ENCODE measurements at regions not wholly inside any gene's neighbourhood (a gene's known extent, or its start where the extent isn't known, plus 50 kb on each side); places are given as distances from the start of the nearest gene placed in this dataset.

GRCh38 chr9:99471033-99471432 lies 249.0 kb downstream of the SEC61B start:
- Histone ChIP-seq H3K36me3 (ENCODE audit: control insufficient read depth in 2 of 4, insufficient read depth in 4 of 4, low read length in 3 of 4) (no peaks in the 10 kb centered on the region; a peak in 1 of 8 replicates), H3K79me1 (ENCODE audit: low read depth, low read length) (no peaks in the 10 kb centered on the region), H4K5ac (ENCODE audit: insufficient read length, low read depth, low read length) (no peak overlapping the region), H3K4me3 (ENCODE audit: extremely low read depth in 1 of 4, insufficient read depth in 2 of 4, low read depth in 3 of 4, low read length in 4 of 4) (no peak overlapping the region), H3K4me2 (ENCODE audit: insufficient read depth in 1 of 2, low read depth in 2 of 2, low read length in 2 of 2) (no peak overlapping the region), H3K18ac (ENCODE audit: extremely low read depth, low read length) (no peak overlapping the region), H3K14ac (ENCODE audit: insufficient read length) (no peak overlapping the region), H3K79me2 (ENCODE audit: control insufficient read depth in 1 of 2, insufficient read depth in 2 of 2, low read length in 2 of 2) (no peaks in the 10 kb centered on the region), H2BK5ac (ENCODE audit: low read depth, low read length) (no peak overlapping the region), H2BK12ac (ENCODE audit: low read depth, low read length) (no peak overlapping the region), H3K4ac (replicated peaks; ENCODE audit: insufficient read length, low read depth, low read length) (no peak overlapping the region), H3K27me3 (replicated peaks in 1 of 4; ENCODE audit: control insufficient read depth in 3 of 4, extremely low read depth in 1 of 4, insufficient read depth in 3 of 4, low read length in 3 of 4) (no peaks in the 10 kb centered on the region), H3K9ac (replicated peaks in 1 of 4; ENCODE audit: extremely low read depth in 1 of 4, low read depth in 3 of 4, low read length in 3 of 4) (no peak overlapping the region), H2BK20ac (ENCODE audit: low read length) (no peak overlapping the region), H3K23ac (ENCODE audit: insufficient read length) (no peak overlapping the region), H4K20me1 (replicated peaks in 1 of 2; ENCODE audit: control insufficient read depth in 1 of 2, insufficient read depth in 2 of 2, low read length in 2 of 2) (no peaks in the 10 kb centered on the region), H2BK120ac (replicated peaks; ENCODE audit: low read depth, low read length) (no peak overlapping the region), H4K91ac (replicated peaks; ENCODE audit: insufficient read length, low read length) (no peak overlapping the region), H3K27ac (ENCODE audit: low read depth, low read length) (no peak overlapping the region), H3K9me3 (ENCODE audit: insufficient read depth in 2 of 2, low read depth in 1 of 2, low read length in 1 of 2) (no peaks in the 10 kb centered on the region), H2BK15ac (ENCODE audit: low read length) (no peak overlapping the region), H2AK5ac (ENCODE audit: low read depth, low read length) (no peak overlapping the region), H3K4me1 (replicated peaks in 1 of 4; ENCODE audit: control insufficient read depth in 3 of 4, insufficient read depth in 4 of 4, low read length in 3 of 4) (no peaks in the 10 kb centered on the region), H3K23me2 (ENCODE audit: low read depth, low read length) (no peaks in the 10 kb centered on the region), H2AFZ (ENCODE audit: low read length) (no peak overlapping the region), H3K56ac (replicated peaks; ENCODE audit: insufficient read length, low read depth, low read length) (no peak overlapping the region), H4K8ac (ENCODE audit: extremely low read depth, insufficient read depth, low read length) (no peak overlapping the region)
- no peak for DNase-seq (ENCODE audit: low read depth in 1 of 2, low spot score in 2 of 2)
- ChIA-PET POLR2A (ENCODE audit: partially characterized antibody) (no interaction called here), CTCF (ENCODE audit: partially characterized antibody) (no interaction called here)
- WGBS, 2 experiments (ENCODE audit: extremely low coverage in 1 of 2, insufficient coverage in 1 of 2, insufficient read length in 1 of 2, insufficient replicate concordance in 2 of 2, low coverage in 1 of 2, low lambda C conversion rate in 2 of 2, missing lambda C conversion rate in 1 of 2), result 90% methylated on average over 2 of the region's 2 CpGs; no CpG with 5 or more reads in 1 of the 2 experiments
- no peak for FAIRE-seq
- TF ChIP-seq BACH1 (IDR thresholded peaks at IDR 0.05; ENCODE audit: low read length), result no peak
- no peak for TF ChIP-seq SRF (IDR thresholded peaks at IDR 0.05; ENCODE audit: low read depth, low read length)
- TF ChIP-seq KDM4A (IDR thresholded peaks at IDR 0.05; ENCODE audit: low read depth, low read length, severe bottlenecking), result no peak
- no peak for TF ChIP-seq HDAC6 (IDR thresholded peaks at IDR 0.05; ENCODE audit: low read depth, low read length)
- no peak for TF ChIP-seq KDM1A (IDR thresholded peaks at IDR 0.05; ENCODE audit: borderline replicate concordance, low read length)
